Fibroblast of villous mesenchyme (primary cell): ENCODE measurements at regions not wholly inside any gene's neighbourhood (a gene's known extent, or its start where the extent isn't known, plus 50 kb on each side); places are given as distances from the start of the nearest gene placed in this dataset.
"Not testable (repeated sequence)": the region's sequence is repeated elsewhere in the genome, so short reads cannot be mapped to it uniquely, and the experiment has no call there.

ENCODE experiments used
- DNase-seq: peaks from one replicate; pipeline ENCODE4 v3.0.0-alpha.2; 2010; ENCODE audit warnings: low read depth
- H3K4me3 ChIP-seq: 2 replicates; pipeline ENCODE4 v1.5.1; 2011; ENCODE audit warnings: low read depth, mild to moderate bottlenecking, low read length
- CTCF ChIP-seq: IDR thresholded peaks from 2 replicates; pipeline ENCODE4 v1.5.1; 2012; ENCODE audit warnings: low read depth, mild to moderate bottlenecking, low read length; ENCODE audit not compliant: insufficient read depth

GRCh38 chr14:21912367-21912766 lies 238.7 kb upstream of the OR4E1 start:
- TF ChIP-seq CTCF = no peak
- H3K4me3 ChIP-seq = no peak overlapping the region
- DNase-seq = no peak

GRCh38 chr14:21911877-21912276 lies 238.3 kb upstream of the OR4E1 start:
- no peak overlapping the region for H3K4me3 ChIP-seq
- no peak for DNase-seq
- no peak for TF ChIP-seq CTCF

- H3K4me3 ChIP-seq = no peak overlapping the region
- no peak for TF ChIP-seq CTCF
- no peak for DNase-seq
These were observed 236.6 kb upstream of the OR4E1 start for GRCh38 chr14:21910260-21910659.

GRCh38 chr14:21902561-21903181 lies 229.1 kb upstream of the OR4E1 start:
- H3K4me3 ChIP-seq = no peak overlapping the region
- no peak for TF ChIP-seq CTCF
- no peak for DNase-seq

GRCh38 chr14:21894898-21895194 lies 221.2 kb upstream of the OR4E1 start:
- not testable (repeated sequence) for DNase-seq, H3K4me3 ChIP-seq

GRCh38 chr14:21894003-21894897 lies 220.6 kb upstream of the OR4E1 start:
- peak; percentile 22 for TF ChIP-seq CTCF
- H3K4me3 ChIP-seq = no peak overlapping the region
- DNase-seq = no peak

GRCh38 chr14:21891921-21892320 lies 218.3 kb upstream of the OR4E1 start:
- no peak for DNase-seq
- TF ChIP-seq CTCF = no peak
- no peak overlapping the region for H3K4me3 ChIP-seq
